HepG2 (cell line): ENCODE measurements at regions not wholly inside any gene's neighbourhood (a gene's known extent, or its start where the extent isn't known, plus 50 kb on each side); places are given as distances from the start of the nearest gene placed in this dataset.

Experiments used
- ATAC-seq: fragments of 200-7000 bp; cut with Tn5 transposase; 3 replicates; pipeline ENCODE4 v1.9.1; 2020; ENCODE audit warnings: mild to moderate bottlenecking, moderate library complexity
- BruUV-seq: library from RNA; stranded (reverse); fragments of 400-500 nt; replicated peaks from 2 replicates; lab custom pipeline; 2021; lab: Mats Ljungman, UMichigan
- CTCF ChIA-PET: fragments of 300-600 bp; formaldehyde crosslinking; extraction: SDS; loops from one replicate; lab custom pipeline; 2021; ENCODE audit warnings: low total read pairs, inconsistent platforms, low intra/inter-chr PET ratio; lab: Yijun Ruan, JAX
- POLR2A ChIA-PET: fragments of 350-600 bp; sonication (Branson Sonifier 250); formaldehyde crosslinking; loops from one replicate; lab custom pipeline; 2020; ENCODE audit warnings: antibody characterized with exemption, inconsistent platforms; lab: Yijun Ruan, JAX
- DNase-seq: peaks from one replicate; pipeline ENCODE4 v3.0.0-alpha.2; 2015; ENCODE audit warnings: low spot score
- FAIRE-seq: peaks from 3 replicates; lab custom pipeline; 2011; peaks lifted over from hg19 to GRCh38; lab: Jason Lieb, UNC
- H2AFZ ChIP-seq: one replicate; pipeline ENCODE4 v1.6.1; 2011; ENCODE audit warnings: low read length, inconsistent platforms
- H3K27ac ChIP-seq: fragments of 300-600 bp; 3 replicates; pipeline ENCODE4 v1.8.0; 2011; ENCODE audit warnings: mixed run types, mild to moderate bottlenecking, mixed read lengths, low read length, inconsistent platforms; ENCODE audit not compliant: insufficient read depth; ENCODE audit errors: extremely low read length
- H3K27me3 ChIP-seq, 2 experiments: fragments of 200-600 bp in 1 of 2; 2 replicates in 1 of 2; 3 replicates in 1 of 2; pipeline versions ENCODE4 v1.6.0 to v1.8.0; 2011; ENCODE audit warnings: low read length in 2 of 2, mild to moderate bottlenecking in 2 of 2, moderate library complexity in 2 of 2, inconsistent platforms in 1 of 2; ENCODE audit not compliant: insufficient read depth in 2 of 2, control insufficient read depth in 1 of 2
- H3K36me3 ChIP-seq, 2 experiments: fragments of 200-600 bp in 1 of 2; replicated peaks in 1 of 2; 2 replicates in 1 of 2; 3 replicates in 1 of 2; pipeline versions ENCODE4 v1.5.1 to v1.8.0; 2011; ENCODE audit warnings: low read length in 2 of 2, inconsistent platforms in 1 of 2; ENCODE audit not compliant: insufficient read depth in 2 of 2, control insufficient read depth in 1 of 2
- H3K4me1 ChIP-seq: 2 replicates; pipeline ENCODE4 v1.5.1; 2012; ENCODE audit warnings: low read length, inconsistent platforms; ENCODE audit not compliant: insufficient read depth
- H3K4me2 ChIP-seq: 2 replicates; pipeline ENCODE4 v1.6.0; 2011; ENCODE audit warnings: low read depth, low read length, inconsistent platforms
- H3K4me3 ChIP-seq, 3 experiments: fragments of 200-600 bp in 1 of 3; sonication (generic), shearing (Covaris generic) in 1 of 3; replicated peaks in 1 of 3; 2 replicates each; pipeline ENCODE4 v1.5.1; 2011 to 2016; ENCODE audit warnings: low read length in 3 of 3, inconsistent platforms in 2 of 3, low read depth in 2 of 3, mild to moderate bottlenecking in 2 of 3, control low read depth in 1 of 3, mixed read lengths in 1 of 3; ENCODE audit not compliant: insufficient read depth in 1 of 3
- H3K79me2 ChIP-seq: one replicate; pipeline ENCODE4 v1.6.1; 2011; ENCODE audit warnings: low read length, inconsistent platforms; ENCODE audit not compliant: insufficient read depth
- H3K9ac ChIP-seq: 2 replicates; pipeline ENCODE4 v1.6.0; 2011; ENCODE audit warnings: mild to moderate bottlenecking, low read depth, low read length, inconsistent platforms; ENCODE audit not compliant: insufficient read depth
- H3K9me3 ChIP-seq: 2 replicates; pipeline ENCODE4 v1.5.1; 2012; ENCODE audit warnings: mild to moderate bottlenecking, low read length
- H4K20me1 ChIP-seq: 2 replicates; pipeline ENCODE4 v1.6.0; 2011; ENCODE audit warnings: inconsistent platforms, mild to moderate bottlenecking, low read length, moderate library complexity; ENCODE audit not compliant: insufficient read depth
- ESRRA ChIP-seq: sonication (generic); formaldehyde crosslinking; IDR thresholded peaks from 2 replicates; pipeline ENCODE4 v1.5.1; 2020; ENCODE audit warnings: mild to moderate bottlenecking, low read depth, missing genetic modification reagents
- GATAD2A ChIP-seq: IDR thresholded peaks from 2 replicates; pipeline ENCODE4 v1.6.1; 2016
- GTF2F1 ChIP-seq: fragments of 150-350 bp; IDR thresholded peaks from 2 replicates; pipeline ENCODE4 v1.6.1; 2014; ENCODE audit warnings: low read length
- JUNB ChIP-seq: sonication (generic); formaldehyde crosslinking; IDR thresholded peaks from 2 replicates; pipeline ENCODE4 v1.8.0; 2022; ENCODE audit warnings: missing genetic modification reagents, mild to moderate bottlenecking, borderline replicate concordance
- PHB2 ChIP-seq: fragments of 450-650 bp; IDR thresholded peaks from 2 replicates; pipeline ENCODE4 v1.6.1; 2018; ENCODE audit not compliant: partially characterized antibody
- RBM22 ChIP-seq: fragments of 200-400 bp; formaldehyde crosslinking; optimal IDR thresholded peaks from 2 replicates; pipeline ENCODE3; 2017; ENCODE audit warnings: mild to moderate bottlenecking, low read length, moderate library complexity
- TMF1 ChIP-seq: sonication (generic); formaldehyde crosslinking; IDR thresholded peaks from 2 replicates; pipeline ENCODE4 v1.8.1; 2022; ENCODE audit warnings: low read depth, missing genetic modification reagents
- ZNF296 ChIP-seq: sonication (generic); formaldehyde crosslinking; conservative IDR thresholded peaks from 2 replicates; pipeline ENCODE4 v1.5.0; 2020; ENCODE audit warnings: mild to moderate bottlenecking, missing genetic modification reagents
- ZNF543 ChIP-seq: sonication (generic); formaldehyde crosslinking; IDR thresholded peaks from 2 replicates; pipeline ENCODE4 v1.4.0; 2020; ENCODE audit warnings: mild to moderate bottlenecking, missing genetic modification reagents
- ZNF83 ChIP-seq: sonication (generic); formaldehyde crosslinking; IDR thresholded peaks from 2 replicates; pipeline ENCODE4 v1.4.0; 2020; ENCODE audit warnings: missing genetic modification reagents, mild to moderate bottlenecking, borderline replicate concordance
- ZSCAN25 ChIP-seq: sonication (generic); formaldehyde crosslinking; IDR thresholded peaks from 2 replicates; pipeline ENCODE4 v1.8.0; 2022; ENCODE audit warnings: mild to moderate bottlenecking, missing genetic modification reagents
- WGBS: methylation state at CpG from one replicate; pipeline ENCODE4 v1.1.6; 2017; ENCODE audit warnings: low lambda C conversion rate; 5-methylcytosine and 5-hydroxymethylcytosine counted together
- in situ Hi-C: cut with HindIII; loops from 2 replicates; pipeline ENCODE4 v1.10.0; 2017; ENCODE audit warnings: low pct_unique_long_range_greater_than_20kb; ENCODE audit not compliant: extremely low pct_ligation_motif_present
- intact Hi-C: fragments of 100-400 bp; cut with micrococcal nuclease; formaldehyde crosslinking; loops from one replicate; pipeline ENCODE4 v1.10.0; 2022; ENCODE audit not compliant: unreplicated experiment
- TF ChIP-seq, protein P1 (sequence below): sonication (generic); formaldehyde crosslinking; IDR thresholded peaks from 2 replicates; pipeline ENCODE4 v1.9.0; 2021; ENCODE audit warnings: missing genetic modification reagents, borderline replicate concordance

- TF ChIP-seq ZNF83 = no peak
- TF ChIP-seq TMF1 (CRISPR knock-in tag) = no peak
- no peak for TF ChIP-seq JUNB
- no peak for TF ChIP-seq ZNF543 (CRISPR knock-in tag)
Measured at GRCh38 chr3:84236261-84236660, 722.5 kb upstream of the CADM2 start (continued).

GRCh38 chr3:84245789-84246188 lies 713.0 kb upstream of the CADM2 start:
- Histone ChIP-seq H4K20me1 (no peaks in the 10 kb centered on the region), H3K36me3 (no peaks in the 10 kb centered on the region), H3K4me1 (no peaks in the 10 kb centered on the region), H3K4me2 (no peak overlapping the region), H3K27me3 (no peaks in the 10 kb centered on the region), H3K4me3 (no peak overlapping the region), H3K9me3 (no peaks in the 10 kb centered on the region), H3K9ac (no peak overlapping the region), H3K79me2 (no peaks in the 10 kb centered on the region), H3K27ac (no peak overlapping the region), H2AFZ (no peak overlapping the region)
- DNase-seq (no peak), ATAC-seq (no peak), FAIRE-seq (no peak)
- no TSS peak for BruUV-seq
- CTCF ChIA-PET = no interaction called here
- in situ Hi-C loops (no loop called here), intact Hi-C loops (no loop called here)
- 0% methylated on average over 1 of the region's 1 CpG for WGBS
- TF ChIP-seq ZNF296 (CRISPR knock-in tag) = no peak
- TF ChIP-seq, protein P1, sequence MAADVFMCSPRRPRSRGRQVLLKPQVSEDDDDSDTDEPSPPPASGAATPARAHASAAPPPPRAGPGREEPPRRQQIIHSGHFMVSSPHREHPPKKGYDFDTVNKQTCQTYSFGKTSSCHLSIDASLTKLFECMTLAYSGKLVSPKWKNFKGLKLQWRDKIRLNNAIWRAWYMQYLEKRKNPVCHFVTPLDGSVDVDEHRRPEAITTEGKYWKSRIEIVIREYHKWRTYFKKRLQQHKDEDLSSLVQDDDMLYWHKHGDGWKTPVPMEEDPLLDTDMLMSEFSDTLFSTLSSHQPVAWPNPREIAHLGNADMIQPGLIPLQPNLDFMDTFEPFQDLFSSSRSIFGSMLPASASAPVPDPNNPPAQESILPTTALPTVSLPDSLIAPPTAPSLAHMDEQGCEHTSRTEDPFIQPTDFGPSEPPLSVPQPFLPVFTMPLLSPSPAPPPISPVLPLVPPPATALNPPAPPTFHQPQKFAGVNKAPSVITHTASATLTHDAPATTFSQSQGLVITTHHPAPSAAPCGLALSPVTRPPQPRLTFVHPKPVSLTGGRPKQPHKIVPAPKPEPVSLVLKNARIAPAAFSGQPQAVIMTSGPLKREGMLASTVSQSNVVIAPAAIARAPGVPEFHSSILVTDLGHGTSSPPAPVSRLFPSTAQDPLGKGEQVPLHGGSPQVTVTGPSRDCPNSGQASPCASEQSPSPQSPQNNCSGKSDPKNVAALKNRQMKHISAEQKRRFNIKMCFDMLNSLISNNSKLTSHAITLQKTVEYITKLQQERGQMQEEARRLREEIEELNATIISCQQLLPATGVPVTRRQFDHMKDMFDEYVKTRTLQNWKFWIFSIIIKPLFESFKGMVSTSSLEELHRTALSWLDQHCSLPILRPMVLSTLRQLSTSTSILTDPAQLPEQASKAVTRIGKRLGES (CRISPR knock-in tag) = no peak
- TF ChIP-seq ESRRA (CRISPR knock-in tag) = no peak
- no peak for TF ChIP-seq ZSCAN25
- no peak for TF ChIP-seq RBM22
- TF ChIP-seq GTF2F1 = no peak
- no peak for TF ChIP-seq GATAD2A (CRISPR knock-in tag)
- TF ChIP-seq PHB2 = no peak
- POLR2A ChIA-PET = no interaction called here
